Endothelial cell of umbilical vein (primary cell): ENCODE measurements at regions not wholly inside any gene's neighbourhood (a gene's known extent, or its start where the extent isn't known, plus 50 kb on each side); places are given as distances from the start of the nearest gene placed in this dataset.

ENCODE experiments used
- BruUV-seq: library from RNA; stranded (reverse); fragments of 400-500 nt; replicated peaks from 2 replicates; lab custom pipeline; 2021; lab: Mats Ljungman, UMichigan
- CTCF ChIA-PET: fragments of 300-600, 350-600 bp; sonication (Branson Sonifier 250); formaldehyde crosslinking; loops from one replicate; lab custom pipeline; 2021; ENCODE audit warnings: antibody characterized with exemption, inconsistent platforms; lab: Charles Lee
- POLR2A ChIA-PET: fragments of 300-600, 350-600 bp; sonication (Branson Sonifier 250); formaldehyde crosslinking; loops from one replicate; lab custom pipeline; 2021; ENCODE audit warnings: antibody characterized with exemption, inconsistent platforms; lab: Charles Lee
- DNase-seq: peaks from one replicate; pipeline ENCODE4 v3.0.0-alpha.2; 2011; ENCODE audit warnings: low read depth, low spot score
- FAIRE-seq: peaks from 2 replicates; lab custom pipeline; 2011; peaks lifted over from hg19 to GRCh38; lab: Jason Lieb, UNC
- H2AFZ ChIP-seq: 2 replicates; pipeline ENCODE4 v1.6.0; 2012; ENCODE audit warnings: low read depth, low read length, control low read depth, inconsistent platforms
- H3K27ac ChIP-seq: 2 replicates; pipeline ENCODE4 v1.5.1; 2011; ENCODE audit warnings: low read depth, mild to moderate bottlenecking, control low read depth, low read length, moderate library complexity; ENCODE audit not compliant: insufficient read depth
- H3K27me3 ChIP-seq, 2 experiments: 2 replicates each; pipeline versions ENCODE4 v1.6.0 to v1.6.1; 2011; ENCODE audit warnings: low read length in 2 of 2, mixed read lengths in 1 of 2; ENCODE audit not compliant: control insufficient read depth in 2 of 2, insufficient read depth in 2 of 2
- H3K36me3 ChIP-seq, 2 experiments: 2 replicates in 1 of 2; 3 replicates in 1 of 2; pipeline ENCODE4 v1.5.1; 2011; ENCODE audit warnings: low read length in 2 of 2, mild to moderate bottlenecking in 1 of 2, moderate library complexity in 1 of 2; ENCODE audit not compliant: control insufficient read depth in 2 of 2, insufficient read depth in 2 of 2; ENCODE audit errors: extremely low read depth in 1 of 2
- H3K4me1 ChIP-seq: 3 replicates; pipeline ENCODE4 v1.5.1; 2011; ENCODE audit warnings: mild to moderate bottlenecking, low read length; ENCODE audit not compliant: control insufficient read depth, insufficient read depth; ENCODE audit errors: extremely low read depth
- H3K4me2 ChIP-seq: 2 replicates; pipeline ENCODE4 v1.6.1; 2011; ENCODE audit warnings: low read length, control low read depth, mixed read lengths; ENCODE audit not compliant: insufficient read depth
- H3K4me3 ChIP-seq, 3 experiments: fragments of 200-600 bp in 1 of 3; sonication (generic), shearing (Covaris generic) in 1 of 3; replicated peaks in 1 of 3; 2 replicates each; pipeline ENCODE4 v1.5.1; 2011 to 2016; ENCODE audit warnings: control low read depth in 3 of 3, low read length in 3 of 3, mild to moderate bottlenecking in 2 of 3, inconsistent platforms in 1 of 3, low read depth in 1 of 3, moderate library complexity in 1 of 3; ENCODE audit not compliant: insufficient read depth in 1 of 3
- H3K79me2 ChIP-seq: 2 replicates; pipeline ENCODE4 v1.6.0; 2012; ENCODE audit warnings: low read length, inconsistent platforms; ENCODE audit not compliant: control insufficient read depth, insufficient read depth
- H3K9ac ChIP-seq: replicated peaks from 2 replicates; pipeline ENCODE3; 2011; ENCODE audit warnings: low read length, control low read depth; ENCODE audit not compliant: insufficient read depth; ENCODE audit errors: extremely low read depth
- H3K9me1 ChIP-seq: replicated peaks from 3 replicates; pipeline ENCODE4 v1.6.0; 2011; ENCODE audit warnings: mild to moderate bottlenecking, low read length; ENCODE audit not compliant: control insufficient read depth, insufficient read depth; ENCODE audit errors: extremely low read depth
- H3K9me3 ChIP-seq: replicated peaks from 2 replicates; pipeline ENCODE4 v1.5.1; 2012; ENCODE audit warnings: low read length, inconsistent platforms; ENCODE audit not compliant: control insufficient read depth, insufficient read depth
- H4K20me1 ChIP-seq: replicated peaks from 2 replicates; pipeline ENCODE3; 2011; ENCODE audit warnings: mild to moderate bottlenecking, low read length; ENCODE audit not compliant: control insufficient read depth, insufficient read depth; ENCODE audit errors: extremely low read depth
- EZH2 ChIP-seq: IDR thresholded peaks from 2 replicates; pipeline ENCODE4 v1.6.1; 2012; ENCODE audit warnings: borderline replicate concordance, low read depth, mild to moderate bottlenecking, moderate library complexity, low read length, inconsistent platforms; ENCODE audit not compliant: severe bottlenecking
- FOS ChIP-seq: IDR thresholded peaks from 2 replicates; pipeline ENCODE4 v1.6.1; 2011; ENCODE audit warnings: mild to moderate bottlenecking, low read length, moderate library complexity, borderline replicate concordance; ENCODE audit not compliant: insufficient read depth
- GATA2 ChIP-seq: IDR thresholded peaks from 2 replicates; pipeline ENCODE4 v1.7.0; 2011; ENCODE audit warnings: low read depth, mild to moderate bottlenecking, moderate library complexity, mixed read lengths, low read length; ENCODE audit not compliant: insufficient read length, insufficient read depth
- JUN ChIP-seq: IDR thresholded peaks from 2 replicates; pipeline ENCODE4 v1.6.1; 2011; ENCODE audit warnings: borderline replicate concordance, low read depth; ENCODE audit not compliant: insufficient read length, insufficient read depth
- MYC ChIP-seq: IDR thresholded peaks from one replicate; pipeline ENCODE4 v1.6.1; 2011; ENCODE audit warnings: mild to moderate bottlenecking, low read depth, low read length
- POLR2A ChIP-seq: IDR thresholded peaks from 2 replicates; pipeline ENCODE4 v1.6.1; 2012; ENCODE audit warnings: low read depth, mild to moderate bottlenecking, control low read depth, low read length
- POLR2AphosphoS5 ChIP-seq: IDR thresholded peaks from 2 replicates; pipeline ENCODE4 v1.6.1; 2012; ENCODE audit warnings: low read depth, mild to moderate bottlenecking, control low read depth, low read length, moderate library complexity; ENCODE audit not compliant: insufficient read depth
- dilution Hi-C: fragments of 300-500 bp; cut with MboI; formaldehyde crosslinking; loops from one replicate; pipeline ENCODE4 v1.15.0; 2019; ENCODE audit warnings: low sequenced_read_pairs; ENCODE audit not compliant: extremely low pct_ligation_motif_present
- intact Hi-C: fragments of 100-400 bp; cut with micrococcal nuclease; formaldehyde crosslinking; loops from one replicate; pipeline ENCODE4 v1.10.0; 2022
- TF ChIP-seq, protein P1 (sequence below), 2 donors: IDR thresholded peaks; 1 replicate in 1 of 2; 2 replicates in 1 of 2; pipeline ENCODE4 v1.5.1; 2011; ENCODE audit warnings: low read length in 2 of 2, mild to moderate bottlenecking in 2 of 2, moderate library complexity in 2 of 2, control low read depth in 1 of 2, inconsistent platforms in 1 of 2, low read depth in 1 of 2; ENCODE audit not compliant: insufficient read depth in 1 of 2; ENCODE audit errors: extremely low read depth in 1 of 2
- TF ChIP-seq, protein P2 (sequence below): IDR thresholded peaks from 2 replicates; pipeline ENCODE4 v1.6.1; 2011; ENCODE audit not compliant: insufficient read depth, insufficient read length

DNA sequence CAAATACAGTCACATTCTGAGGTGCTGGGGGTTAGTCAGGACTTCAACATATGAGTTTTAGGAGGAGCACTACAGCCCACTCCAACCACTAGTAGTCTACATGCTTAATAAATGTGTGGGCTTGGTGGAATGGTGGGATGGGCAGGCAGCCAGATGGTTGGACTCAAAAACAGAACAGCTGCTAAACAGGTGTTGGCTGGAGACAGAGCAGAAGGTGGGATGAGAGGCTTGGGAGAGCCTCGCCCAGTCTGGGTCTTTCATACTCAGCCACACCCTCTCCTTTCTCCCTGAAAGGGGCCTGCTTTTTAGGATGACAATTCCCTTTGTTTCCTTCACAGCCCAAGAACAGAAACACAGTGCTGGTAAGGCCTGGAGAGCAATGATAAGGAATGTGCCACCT is 143.9 kb upstream of the KLHL29 start:
- Histone ChIP-seq H3K36me3 (no peaks in the 10 kb centered on the region), H3K27ac (no peak overlapping the region), H3K27me3 (no peaks in the 10 kb centered on the region), H3K4me1 (no peaks in the 10 kb centered on the region), H3K9me3 (no peaks in the 10 kb centered on the region), H3K4me3 (no peak overlapping the region), H4K20me1 (no peaks in the 10 kb centered on the region), H2AFZ (no peak overlapping the region), H3K9me1 (no peaks in the 10 kb centered on the region), H3K4me2 (no peak overlapping the region), H3K79me2 (no peaks in the 10 kb centered on the region), H3K9ac (no peak overlapping the region)
- POLR2A ChIA-PET: no interaction called here
- CTCF ChIA-PET: no interaction called here
- BruUV-seq: no TSS peak
- no peak for DNase-seq
- dilution Hi-C loops (no loop called here), intact Hi-C loops (no loop called here)
- FAIRE-seq: no peak
- TF ChIP-seq MYC (no peak), EZH2 (no peak), FOS (no peak), GATA2 (no peak), POLR2AphosphoS5 (no peak), POLR2A (no peak), JUN (no peak)
- TF ChIP-seq, protein P1, sequence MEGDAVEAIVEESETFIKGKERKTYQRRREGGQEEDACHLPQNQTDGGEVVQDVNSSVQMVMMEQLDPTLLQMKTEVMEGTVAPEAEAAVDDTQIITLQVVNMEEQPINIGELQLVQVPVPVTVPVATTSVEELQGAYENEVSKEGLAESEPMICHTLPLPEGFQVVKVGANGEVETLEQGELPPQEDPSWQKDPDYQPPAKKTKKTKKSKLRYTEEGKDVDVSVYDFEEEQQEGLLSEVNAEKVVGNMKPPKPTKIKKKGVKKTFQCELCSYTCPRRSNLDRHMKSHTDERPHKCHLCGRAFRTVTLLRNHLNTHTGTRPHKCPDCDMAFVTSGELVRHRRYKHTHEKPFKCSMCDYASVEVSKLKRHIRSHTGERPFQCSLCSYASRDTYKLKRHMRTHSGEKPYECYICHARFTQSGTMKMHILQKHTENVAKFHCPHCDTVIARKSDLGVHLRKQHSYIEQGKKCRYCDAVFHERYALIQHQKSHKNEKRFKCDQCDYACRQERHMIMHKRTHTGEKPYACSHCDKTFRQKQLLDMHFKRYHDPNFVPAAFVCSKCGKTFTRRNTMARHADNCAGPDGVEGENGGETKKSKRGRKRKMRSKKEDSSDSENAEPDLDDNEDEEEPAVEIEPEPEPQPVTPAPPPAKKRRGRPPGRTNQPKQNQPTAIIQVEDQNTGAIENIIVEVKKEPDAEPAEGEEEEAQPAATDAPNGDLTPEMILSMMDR (IDR thresholded peaks at IDR 0.05; ENCODE audit: extremely low read depth in 1 of 2, insufficient read depth in 1 of 2, low read depth in 1 of 2, low read length in 2 of 2): no peak
- TF ChIP-seq, protein P2, sequence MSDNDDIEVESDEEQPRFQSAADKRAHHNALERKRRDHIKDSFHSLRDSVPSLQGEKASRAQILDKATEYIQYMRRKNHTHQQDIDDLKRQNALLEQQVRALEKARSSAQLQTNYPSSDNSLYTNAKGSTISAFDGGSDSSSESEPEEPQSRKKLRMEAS: no peak
